Activated CD4-positive, alpha-beta T cell treated with anti-CD3 and anti-CD28 coated beads, Interleukin-2, amount 50 U/mL, for 16 hours (primary cell): ENCODE measurements at regions not wholly inside any gene's neighbourhood (a gene's known extent, or its start where the extent isn't known, plus 50 kb on each side); places are given as distances from the start of the nearest gene placed in this dataset.
"Not testable (repeated sequence)": the region's sequence is repeated elsewhere in the genome, so short reads cannot be mapped to it uniquely, and the experiment has no call there.

Source experiments
- DNase-seq: peaks from one replicate; pipeline ENCODE4 v3.0.0-alpha.2; 2020

DNA sequence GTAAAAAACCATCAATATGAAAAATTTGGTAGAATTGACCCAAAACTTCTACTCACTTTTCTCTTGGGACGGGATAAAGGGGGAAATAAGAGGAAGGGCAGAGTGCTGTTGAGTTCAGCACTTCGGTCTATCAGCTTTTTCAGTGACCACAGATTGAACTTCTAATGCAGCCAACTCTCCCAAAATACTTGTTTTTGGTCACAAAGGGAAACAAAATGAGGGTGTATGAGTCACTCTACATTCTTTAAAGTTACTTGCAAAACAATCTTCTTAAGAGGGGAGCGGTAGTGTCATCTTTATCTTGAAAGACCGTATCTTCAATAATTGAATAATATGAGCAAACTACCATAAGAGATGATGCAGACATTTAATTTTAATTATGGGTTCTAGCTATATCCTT, 661.3 kb downstream of the CD109 start:
- DNase-seq = no peak

GRCh38 chr6:74356391-74356790, 660.4 kb downstream of the CD109 start:
- no peak for DNase-seq

- no peak for DNase-seq
Observed at GRCh38 chr6:74346936-74347535, 651.0 kb downstream of the CD109 start.

- DNase-seq = no peak
Observed at GRCh38 chr6:74343804-74344203, 647.8 kb downstream of the CD109 start.

GRCh38 chr6:74343321-74343720, 647.3 kb downstream of the CD109 start:
- not testable (repeated sequence) for DNase-seq

DNA sequence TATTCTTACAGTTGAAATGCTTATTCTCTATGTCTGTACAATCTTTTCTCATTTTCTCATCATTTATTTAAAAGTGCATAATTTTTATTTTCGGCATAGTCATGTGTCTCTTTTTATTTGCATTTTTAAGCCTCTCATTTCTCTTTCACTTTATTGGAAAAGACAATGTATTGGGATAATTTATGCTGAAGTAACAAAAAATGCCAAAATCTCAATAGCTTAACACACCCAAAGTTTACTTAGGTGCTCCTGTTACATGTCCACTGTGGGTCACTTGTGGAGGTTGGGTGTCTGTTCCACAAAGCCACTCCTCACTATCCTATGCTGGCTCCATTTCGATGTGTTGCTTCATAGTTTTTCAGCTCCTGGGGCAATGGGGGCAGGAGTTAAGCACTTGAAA, 638.7 kb downstream of the CD109 start:
- no peak for DNase-seq

GRCh38 chr6:74333406-74333805, 637.4 kb downstream of the CD109 start:
- DNase-seq = no peak

DNA sequence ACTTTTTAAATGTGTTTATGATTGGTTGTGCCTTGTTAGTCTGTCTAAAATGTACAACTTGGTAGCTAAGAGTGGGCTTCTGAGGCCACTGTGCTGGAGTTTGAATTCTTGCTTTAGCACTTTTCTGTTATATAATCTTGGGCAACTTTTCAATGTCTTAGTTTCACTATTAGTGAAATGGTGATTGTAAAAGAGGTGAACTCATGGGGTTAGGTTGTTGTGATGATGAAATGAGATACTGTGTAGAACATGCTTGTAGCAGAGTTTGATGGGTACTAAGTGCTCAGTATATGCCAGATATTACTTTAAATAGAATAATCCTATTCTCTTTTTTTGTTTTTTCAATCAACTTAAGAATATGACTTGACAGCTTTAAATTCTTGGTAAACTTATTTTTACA, 624.7 kb downstream of the CD109 start:
- DNase-seq = no peak

DNA sequence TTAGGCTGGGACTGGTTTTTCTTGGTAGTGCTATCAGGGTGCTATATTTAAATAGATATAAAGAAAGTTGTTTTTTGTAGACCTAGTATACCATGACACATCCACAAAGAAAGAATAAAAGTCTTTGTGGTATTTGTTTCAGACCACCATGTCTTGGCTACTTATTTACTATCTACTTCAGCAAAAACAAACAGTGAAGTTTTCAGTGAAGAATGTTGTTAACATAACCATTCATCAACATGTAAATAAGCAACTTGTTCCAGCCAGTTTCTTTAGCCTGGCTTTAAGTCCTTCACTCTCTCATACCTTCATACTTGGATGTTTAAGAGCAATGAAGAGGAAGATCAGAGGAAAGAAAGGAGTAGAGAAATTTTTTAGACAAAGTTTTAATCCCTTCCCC, 624.1 kb downstream of the CD109 start:
- DNase-seq = no peak

DNA sequence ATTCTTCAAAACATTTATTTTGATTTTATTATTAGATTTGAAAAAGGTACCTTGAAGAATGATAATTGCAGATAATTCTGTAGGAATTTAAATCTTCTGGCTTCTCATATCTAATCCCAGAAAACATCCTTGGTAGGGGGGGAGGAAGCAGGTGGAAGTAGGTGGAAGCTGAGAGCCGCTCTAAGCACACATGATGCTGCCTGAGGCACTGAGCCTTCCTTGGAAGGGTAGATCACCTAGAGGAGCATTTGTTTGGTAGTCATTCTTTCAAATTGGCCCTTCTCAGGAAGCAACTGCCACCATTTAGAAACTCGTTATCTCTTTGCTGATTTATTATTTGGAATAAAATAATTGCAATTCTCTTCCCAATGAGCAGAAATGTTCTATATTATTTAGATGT, 623.3 kb downstream of the CD109 start:
- no peak for DNase-seq

DNA sequence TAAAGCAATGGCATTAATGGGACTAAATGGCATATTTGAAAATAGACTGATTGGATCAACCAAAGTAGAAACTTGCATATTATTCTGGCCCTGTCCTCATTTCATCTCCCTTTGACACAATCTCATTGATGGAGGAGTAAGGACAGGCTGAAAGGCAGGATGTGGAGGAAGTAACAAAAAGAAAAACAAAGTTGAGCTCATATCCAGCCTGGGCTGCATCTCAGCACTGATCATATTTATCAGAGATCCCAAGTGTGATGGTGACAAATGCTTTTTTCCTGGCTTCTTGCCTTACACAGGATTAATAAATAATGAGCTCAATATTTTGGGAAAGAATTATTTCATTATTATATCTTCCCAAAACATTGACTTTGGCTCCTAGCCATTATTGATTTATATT, 622.7 kb downstream of the CD109 start:
- DNase-seq = no peak

DNA sequence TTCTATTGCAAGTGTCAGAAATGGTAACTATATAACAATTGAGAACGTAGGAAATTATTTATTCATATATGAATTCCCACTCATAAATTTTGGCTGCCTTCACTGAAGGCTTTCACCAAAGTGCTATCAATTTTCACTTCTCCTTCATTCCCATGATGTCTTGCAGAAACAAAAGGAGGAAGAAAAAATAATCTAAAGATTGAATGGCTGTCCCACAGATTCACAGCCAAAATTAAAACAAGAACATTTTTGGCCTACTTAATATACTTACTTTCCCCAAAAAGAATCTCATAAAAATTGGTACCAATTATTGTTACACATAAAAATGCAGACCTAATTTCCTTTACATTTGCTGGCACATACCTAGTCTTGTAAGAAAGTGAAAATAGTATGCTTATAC, 616.1 kb downstream of the CD109 start:
- no peak for DNase-seq

DNA sequence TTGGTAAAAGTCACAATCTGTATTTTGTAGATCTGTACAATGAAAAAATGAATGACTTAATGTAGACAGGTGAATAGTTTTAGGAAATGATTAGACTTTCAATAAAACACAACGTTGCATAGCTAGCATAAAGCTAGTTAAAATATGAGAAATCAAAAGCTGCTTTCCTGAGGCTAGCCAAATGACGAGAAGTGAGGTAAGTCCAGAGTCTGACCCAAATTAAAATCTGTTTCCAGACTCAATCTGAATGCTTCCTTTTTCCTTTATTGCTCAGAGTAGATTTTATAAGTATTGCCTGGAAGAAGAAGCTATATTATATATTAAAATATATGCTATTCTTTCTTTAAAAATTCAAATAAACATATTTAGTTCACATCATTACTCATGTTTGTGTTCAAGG, 615.4 kb downstream of the CD109 start:
- no peak for DNase-seq

- DNase-seq = no peak
Observed at GRCh38 chr6:74289884-74290283, 593.9 kb downstream of the CD109 start.

- no peak for DNase-seq
Observed at GRCh38 chr6:74287932-74288331, 591.9 kb downstream of the CD109 start.

DNA sequence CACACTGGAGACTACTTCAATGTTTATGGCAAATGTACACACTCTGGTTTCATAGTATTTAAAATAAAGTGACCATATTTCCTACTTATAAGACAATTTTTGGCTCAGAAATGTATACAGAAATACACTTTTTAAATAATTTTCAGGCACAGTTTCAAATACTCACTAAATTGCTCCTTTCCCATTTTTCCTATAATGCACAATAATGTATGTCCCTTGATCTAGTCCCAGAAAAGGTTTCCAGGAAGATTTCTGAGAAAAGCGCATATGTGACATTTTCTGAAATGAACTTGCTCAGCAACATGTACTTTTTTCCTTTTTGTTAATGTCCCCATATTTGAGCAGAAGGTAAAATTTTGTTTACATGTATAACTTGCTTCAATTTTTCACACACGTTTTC, 591.4 kb downstream of the CD109 start:
- no peak for DNase-seq

DNA sequence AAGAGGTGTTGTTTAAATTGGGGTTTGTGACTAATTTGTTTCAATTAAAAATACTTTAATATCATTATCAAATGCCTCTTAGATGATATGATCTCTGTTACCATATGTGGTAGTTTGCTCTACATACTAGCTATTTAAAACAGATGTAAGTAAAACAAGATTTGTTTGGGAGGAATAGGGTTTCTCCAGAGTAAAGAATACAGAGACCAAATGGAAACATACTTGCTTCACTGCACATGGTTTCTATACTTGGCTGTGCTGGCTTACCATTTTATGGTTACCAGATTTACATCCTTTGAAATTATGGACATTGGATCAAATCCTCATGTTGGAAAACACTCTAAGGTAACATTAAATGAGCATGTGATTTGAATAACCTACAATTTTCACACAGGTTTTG, 588.3 kb downstream of the CD109 start:
- no peak for DNase-seq

GRCh38 chr6:74283532-74283931, 587.5 kb downstream of the CD109 start:
- DNase-seq = no peak

DNA sequence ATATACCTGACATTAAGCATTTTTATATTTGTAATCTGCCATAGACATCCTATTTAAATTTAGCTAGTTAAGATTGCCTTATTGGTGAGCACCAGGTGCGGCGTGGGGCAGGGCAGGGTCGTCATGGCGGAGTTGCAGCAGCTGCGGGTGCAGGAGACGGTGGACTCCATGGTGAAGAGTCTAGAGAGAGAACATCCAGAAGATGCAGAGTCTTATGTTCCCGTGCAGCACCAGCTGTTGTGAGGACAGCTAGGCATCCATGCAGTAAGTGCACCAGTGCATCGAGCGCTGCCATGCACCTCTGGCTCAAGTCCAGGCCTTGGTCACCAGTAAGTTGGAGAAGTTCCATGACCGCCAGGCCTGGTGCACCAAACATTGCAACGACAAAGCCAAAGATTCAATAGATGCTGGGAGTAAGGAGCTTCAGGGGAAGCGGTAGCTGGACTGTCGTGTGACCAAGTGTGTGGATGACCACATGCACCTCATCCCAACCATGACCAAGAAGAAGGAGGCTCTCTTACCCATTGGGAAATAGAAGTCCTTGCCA, 586.2 kb downstream of the CD109 start:
- DNase-seq = no peak

- DNase-seq = no peak
Observed at GRCh38 chr6:74280130-74280692, 584.2 kb downstream of the CD109 start.

- no peak for DNase-seq
Observed at GRCh38 chr6:74277777-74278186, 581.8 kb downstream of the CD109 start.

DNA sequence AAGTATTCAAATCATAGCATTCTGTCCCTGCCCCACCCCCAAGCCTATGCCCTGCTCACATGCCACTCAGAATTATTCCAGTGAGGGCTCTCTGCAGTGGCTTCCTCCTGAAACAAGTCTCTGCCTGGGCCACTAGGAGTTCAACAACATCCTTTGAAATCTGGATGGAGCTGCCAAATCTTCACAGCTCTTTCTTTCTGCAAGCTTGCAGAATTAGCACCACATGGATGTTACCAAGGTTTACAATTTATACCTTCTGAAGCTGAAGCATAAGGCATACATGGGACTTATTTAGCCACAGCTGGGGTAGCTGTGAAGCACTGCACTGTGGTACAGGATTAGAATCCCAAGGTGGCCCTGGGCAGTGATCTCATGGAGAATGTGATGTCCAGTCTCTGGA, 577.5 kb downstream of the CD109 start:
- no peak for DNase-seq

- no peak for DNase-seq
Observed at GRCh38 chr6:74269600-74269858, 573.5 kb downstream of the CD109 start.

GRCh38 chr6:74268815-74269599, 573.0 kb downstream of the CD109 start:
- DNase-seq = no peak

DNA sequence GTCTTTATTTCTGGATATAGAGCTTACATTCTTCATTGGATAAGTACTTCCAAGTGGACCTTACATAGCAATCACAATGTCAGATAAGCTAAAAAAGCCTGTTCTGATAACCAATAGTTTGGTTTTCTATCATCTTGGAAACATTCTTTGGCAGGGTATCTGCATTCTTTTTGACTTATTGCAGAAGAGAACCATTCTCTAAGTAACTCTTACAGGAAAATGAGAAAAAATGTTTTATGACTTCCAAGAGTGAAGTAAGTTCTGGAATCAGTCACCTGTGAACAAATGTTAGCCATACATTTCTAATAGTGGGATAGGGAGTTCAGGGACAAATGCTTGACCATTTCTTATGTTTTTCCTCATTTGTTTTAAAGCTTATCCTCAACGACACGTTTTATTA, 564.0 kb downstream of the CD109 start:
- no peak for DNase-seq
